NCI-H1694 (cell line): ENCODE measurements at regions not wholly inside any gene's neighbourhood (a gene's known extent, or its start where the extent isn't known, plus 50 kb on each side); places are given as distances from the start of the nearest gene placed in this dataset.

ENCODE experiments used
- DNase-seq: peaks from one replicate; lab custom pipeline; 2025; lab: John Stamatoyannopoulos, UW

DNA sequence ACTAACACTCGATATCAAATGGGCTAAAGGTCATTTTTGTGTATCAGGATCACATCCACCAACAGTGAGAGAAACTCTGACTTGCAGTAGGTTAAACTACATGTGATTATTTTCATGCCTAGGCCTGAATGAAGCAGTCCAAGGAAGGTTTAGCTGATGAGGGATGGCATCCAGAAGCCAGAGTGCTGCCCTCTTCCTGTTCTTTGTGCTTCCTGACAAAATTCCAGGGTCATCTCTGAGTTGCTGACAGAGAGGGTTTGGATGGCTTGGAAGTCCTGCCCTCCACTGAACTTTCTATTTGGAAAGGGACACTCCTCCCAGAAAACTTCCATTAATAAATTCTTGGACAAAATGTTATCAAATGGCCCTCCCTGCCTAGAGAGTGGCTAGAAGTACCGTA is 728.3 kb upstream of the SLC10A2 start:
- DNase-seq = no peak

DNA sequence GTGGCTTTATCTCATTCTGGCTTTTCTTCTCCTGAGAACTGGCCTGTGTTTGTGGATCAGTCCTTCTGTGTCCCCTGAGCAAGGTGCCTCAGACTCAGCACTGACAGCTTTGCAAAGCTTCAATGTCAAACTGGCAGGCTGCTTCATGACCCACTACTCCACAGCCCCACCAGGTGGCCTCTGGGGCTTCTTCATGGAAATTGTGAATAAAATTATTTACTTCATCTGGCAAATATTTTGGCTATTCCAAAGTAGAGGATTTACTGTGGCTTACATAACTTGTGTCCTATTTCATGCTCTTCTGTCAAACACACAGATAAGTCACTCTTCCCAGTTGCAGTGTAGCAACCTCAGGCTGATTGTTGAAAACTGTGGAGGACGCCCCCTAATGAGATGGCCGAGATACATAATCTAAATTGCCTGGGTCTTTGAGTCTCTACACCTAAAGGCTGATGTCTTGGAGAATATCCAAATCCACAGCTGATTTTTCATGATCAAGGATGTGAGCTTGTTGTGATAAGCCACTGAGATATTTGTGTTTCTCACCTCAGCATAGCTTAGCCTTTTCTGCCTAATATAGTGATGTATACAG is 721.9 kb upstream of the SLC10A2 start:
- peak; percentile 45 for DNase-seq

DNA sequence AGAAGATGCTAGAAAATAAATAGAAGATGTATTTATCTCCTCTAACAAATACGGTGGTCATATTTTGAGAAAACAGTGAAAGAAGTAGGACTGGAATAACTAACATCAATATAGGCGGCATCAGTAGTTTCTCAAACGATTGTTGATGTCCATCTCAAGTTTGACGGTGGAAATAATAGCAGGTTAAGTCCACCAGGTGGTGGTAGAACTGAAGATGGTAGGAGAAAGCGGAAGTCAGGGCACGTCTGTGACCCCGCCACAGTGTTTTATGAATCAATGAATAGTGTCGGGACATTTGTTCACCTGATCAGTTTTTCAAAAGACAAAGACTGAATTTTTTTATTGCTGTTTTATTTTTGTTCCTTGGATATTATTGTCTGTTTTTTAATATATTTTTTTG is 706.4 kb upstream of the SLC10A2 start:
- DNase-seq = no peak

DNA sequence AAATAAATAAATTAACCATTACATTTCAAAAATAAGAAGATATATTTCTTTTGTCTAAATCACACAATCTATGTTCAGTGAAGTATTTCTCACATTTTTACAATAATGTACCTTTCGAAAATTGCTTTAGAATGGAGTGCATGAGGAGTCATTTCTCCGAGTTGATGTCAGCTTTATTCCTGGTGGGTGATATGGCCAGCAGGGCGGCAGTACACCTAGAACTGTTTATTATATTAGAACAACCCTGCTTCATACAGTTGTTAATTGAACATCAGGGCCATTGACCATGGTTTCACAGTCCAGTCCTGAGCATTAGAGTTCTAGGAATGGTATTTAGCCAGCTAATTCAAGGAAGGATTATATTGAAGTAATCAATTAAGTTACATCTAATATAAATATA is 696.3 kb upstream of the SLC10A2 start:
- no peak for DNase-seq

DNA sequence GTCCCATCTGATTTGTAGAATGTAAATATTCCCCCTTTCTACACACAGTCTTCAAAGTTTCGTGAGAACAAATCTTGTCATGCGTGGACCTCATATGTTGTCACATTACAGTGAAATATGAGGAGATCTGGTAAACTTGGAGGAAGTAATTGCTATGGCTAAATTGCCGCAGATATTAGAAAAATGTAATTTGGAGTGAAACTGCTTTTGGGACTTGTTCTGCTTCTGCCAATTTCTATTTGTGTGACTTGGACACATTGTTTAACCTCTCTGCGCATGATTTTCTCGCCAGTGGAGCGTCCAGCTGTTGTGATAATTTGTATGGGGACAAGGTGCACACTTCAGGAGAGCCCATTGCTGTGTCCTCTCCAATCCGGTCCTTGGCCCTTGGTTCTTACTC is 693.1 kb upstream of the SLC10A2 start:
- no peak for DNase-seq

DNA sequence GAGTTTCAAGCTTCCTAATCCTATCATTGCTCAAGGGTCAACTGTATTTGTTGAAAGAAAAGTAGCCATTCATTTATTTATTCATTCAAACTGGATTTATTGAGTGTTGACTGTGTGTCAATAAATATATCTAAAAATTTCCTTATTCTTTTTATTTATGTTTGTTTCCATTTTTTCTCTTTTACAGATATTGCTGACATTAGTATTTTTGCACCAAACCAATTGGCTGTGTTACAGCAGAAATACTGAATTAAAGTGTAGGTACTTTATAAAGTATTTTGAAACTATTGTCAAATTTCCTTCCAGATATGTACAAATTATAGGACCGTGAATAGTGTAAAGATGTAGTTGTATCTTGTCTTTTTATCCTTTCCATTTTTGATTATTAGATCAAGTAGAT is 692.0 kb upstream of the SLC10A2 start:
- DNase-seq = no peak

DNA sequence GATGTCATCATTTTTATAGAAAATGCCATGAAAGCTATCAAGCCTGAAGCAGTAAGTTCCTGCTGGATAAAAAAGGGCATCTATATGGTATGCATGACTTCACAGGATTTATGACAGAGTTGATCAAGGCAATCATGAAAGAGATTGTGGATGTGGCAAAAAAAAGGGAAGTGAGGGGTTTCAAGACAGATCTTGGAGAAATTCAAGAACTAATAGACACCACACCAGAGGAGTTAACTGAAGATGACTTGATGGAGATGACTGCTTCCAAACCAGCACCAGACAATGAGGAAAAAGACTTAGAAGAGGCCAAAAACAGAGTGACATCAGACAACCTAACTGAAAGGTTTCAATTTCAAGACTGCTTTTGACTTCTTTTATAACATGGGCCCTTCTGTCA is 691.1 kb upstream of the SLC10A2 start:
- DNase-seq = no peak

DNA sequence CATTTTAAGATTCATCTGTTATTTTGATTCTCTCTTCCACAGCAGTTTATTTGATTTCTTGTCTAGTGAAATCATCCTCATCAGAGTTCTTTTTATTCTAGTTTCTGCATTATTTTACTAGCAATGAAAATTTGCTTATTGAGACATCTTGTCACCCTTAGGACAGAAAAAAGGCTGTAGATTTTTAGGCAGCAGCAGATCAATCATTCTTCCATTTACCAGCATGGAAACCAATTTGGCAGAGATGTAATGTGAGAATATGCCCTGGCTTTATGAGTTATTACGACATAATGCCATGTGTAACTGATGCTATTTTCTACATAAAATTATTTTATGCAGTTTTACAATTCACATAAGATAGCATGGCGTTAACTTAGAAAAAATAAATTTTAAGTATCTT is 688.6 kb upstream of the SLC10A2 start:
- DNase-seq = no peak

DNA sequence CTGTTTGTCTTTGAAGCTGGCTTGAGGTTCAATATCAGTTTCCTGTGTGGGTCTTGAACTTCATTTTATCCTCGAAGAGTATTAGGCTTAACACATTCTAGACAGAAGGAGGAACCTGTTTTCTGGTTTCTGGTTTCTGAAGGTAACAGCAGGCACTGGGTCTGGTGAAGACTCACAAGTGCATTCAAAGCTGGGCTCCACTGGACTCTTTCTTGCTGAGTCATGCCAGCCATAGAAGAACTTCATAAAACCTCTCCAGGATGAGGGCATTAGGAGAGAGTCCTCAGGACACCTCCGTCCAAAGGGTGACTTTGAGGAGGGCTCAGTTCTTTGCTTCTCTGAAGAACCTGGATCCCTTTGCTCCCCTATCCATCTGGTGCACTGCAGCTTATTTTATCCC is 668.6 kb upstream of the SLC10A2 start:
- DNase-seq = no peak

DNA sequence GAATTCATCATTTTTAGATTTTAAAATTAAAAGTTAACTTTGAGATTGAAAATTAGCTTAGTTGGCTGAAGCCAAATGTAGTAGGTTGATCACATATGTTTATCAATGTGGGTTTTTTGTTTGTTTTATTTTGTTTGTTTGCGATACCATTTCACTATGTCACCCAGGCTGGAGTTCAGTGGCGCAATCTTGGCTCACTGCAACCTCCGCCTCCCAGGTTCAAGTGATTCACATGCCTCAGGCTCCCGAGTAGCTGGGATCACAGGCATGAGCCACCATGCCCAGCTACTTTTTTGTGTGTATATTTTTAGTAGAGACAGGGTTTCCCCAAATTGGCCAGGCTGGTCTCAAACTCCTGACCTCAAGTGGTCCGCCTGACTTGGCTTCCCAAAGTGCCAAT is 665.7 kb upstream of the SLC10A2 start:
- DNase-seq = no peak

DNA sequence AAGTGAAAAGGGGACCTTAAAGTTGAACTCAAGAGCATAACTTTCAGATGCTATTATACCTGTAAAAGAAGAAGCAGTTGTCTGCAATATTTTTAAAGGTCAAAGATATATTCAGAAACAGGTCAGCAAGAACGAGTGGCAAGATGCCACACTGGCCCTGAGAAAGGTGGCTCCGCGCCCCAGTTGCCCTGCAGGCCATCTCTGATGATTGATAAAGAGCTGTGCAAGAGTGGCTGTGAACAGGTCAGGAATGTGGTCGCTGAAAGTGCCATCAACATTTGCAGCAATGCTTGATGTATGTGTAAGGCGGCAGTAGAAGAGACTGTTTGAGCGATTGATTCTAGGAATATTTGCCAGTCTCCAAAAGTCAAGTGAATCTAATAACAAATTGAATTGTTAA is 664.2 kb upstream of the SLC10A2 start:
- no peak for DNase-seq

DNA sequence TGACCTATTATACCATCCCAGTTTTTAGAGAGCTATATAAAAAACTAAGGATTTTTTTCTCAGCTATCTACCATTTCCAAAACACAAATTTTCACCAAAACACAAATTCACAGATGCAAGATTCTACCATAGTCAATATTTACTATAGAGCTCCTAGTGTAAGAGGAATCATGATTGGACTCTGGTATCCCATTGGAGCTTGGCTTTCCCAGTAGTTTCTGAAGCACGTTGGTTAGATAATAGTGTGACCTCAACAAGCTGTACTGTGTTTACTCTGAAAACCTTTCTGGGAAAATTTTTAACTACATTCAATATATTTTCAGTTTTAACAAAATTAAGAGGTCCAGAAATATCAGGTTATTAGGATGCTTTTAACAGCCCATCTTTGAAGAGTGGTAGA is 660.6 kb upstream of the SLC10A2 start:
- no peak for DNase-seq

DNA sequence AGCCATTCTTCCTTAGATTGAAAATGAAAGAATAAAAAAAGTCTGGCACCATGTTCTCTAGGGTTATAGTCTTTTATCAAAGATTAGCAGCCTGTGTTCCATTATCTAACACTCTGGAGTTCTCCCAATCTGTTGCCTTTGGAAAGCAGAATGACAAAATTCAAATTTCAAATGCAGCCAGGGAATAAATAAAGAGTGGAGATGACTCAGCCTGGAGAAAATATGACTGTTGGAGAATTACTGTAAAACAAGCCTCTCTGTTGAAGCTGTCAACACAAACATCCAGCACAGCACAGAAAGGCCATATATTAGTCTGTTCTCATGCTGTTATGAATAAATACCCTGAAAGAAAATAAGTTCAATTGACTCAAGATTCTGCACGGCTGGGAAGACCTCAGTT is 650.5 kb upstream of the SLC10A2 start:
- no peak for DNase-seq

DNA sequence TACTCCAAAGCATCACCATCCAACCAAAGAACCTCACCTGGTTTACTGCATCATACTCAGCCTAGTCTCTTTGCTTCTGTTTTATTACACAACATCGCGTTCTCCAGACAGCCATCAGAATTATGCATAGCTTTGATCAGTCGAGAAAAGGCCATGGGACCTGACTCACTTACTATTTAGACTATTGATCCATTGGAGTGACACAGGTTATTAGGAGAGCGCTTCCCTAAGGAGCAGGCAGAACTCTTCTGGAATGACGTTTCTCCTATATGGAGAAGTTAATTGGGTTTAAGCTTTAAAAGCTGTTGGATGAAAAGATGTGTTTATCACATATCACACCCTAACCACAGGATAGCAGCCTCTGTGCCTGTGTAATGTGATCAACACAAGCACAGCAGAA is 649.1 kb upstream of the SLC10A2 start:
- no peak for DNase-seq

DNA sequence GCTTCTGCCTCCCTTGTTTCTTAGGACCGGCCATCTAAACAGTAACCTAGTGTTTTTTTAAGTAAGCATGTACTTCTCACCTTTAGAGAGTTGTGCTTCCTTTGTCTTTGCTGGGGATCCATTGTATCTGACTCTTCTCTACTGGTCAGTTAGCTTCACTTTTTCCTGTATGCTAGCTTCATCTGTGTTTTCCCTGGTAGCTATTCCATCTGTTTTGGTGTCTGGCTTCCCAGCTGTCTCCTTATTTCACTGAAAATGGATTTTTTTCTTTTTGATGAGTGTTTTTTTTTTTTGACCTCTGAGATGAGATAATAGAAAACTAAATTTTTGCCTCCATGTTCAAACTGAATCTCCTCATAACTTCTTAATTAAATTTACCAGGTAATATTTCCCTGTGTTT is 637.0 kb upstream of the SLC10A2 start:
- peak; percentile 9 for DNase-seq

DNA sequence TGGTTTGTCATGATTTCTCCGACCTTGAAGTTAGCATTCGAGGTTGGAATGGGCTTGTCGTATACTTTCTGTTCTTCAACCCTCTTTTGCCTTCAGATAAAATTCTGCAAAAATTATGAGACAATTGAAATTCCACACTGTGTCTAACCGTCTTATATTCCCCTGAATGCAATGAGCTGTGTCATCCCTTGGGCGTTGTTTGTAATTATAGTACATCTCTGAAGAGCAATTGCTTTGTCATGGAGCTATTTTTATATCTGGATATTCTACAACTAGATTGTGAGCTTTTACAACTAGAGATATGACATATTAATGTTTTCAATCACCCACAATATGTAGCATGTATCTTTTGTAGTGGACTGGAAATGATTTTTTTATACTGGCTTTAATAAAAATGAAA is 631.8 kb upstream of the SLC10A2 start:
- no peak for DNase-seq

DNA sequence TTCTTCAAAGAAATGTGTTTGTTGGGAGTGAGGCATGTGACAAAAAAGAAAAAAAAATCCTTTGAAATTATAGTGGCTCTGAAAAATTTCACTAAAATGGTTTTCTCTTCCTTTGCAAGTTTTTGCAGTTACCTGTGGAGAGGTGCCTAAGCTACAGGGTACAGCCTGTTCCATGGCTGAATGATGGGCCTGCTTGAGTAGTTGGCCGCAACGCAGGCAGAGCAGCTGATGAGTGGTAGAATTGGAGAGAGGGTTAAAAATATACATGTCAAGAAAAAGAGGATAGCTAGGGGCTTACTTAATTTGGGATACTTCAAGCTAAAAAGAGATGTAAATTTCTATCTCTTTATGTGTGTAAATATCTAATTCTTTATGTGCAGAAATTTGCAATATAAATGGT is 629.1 kb upstream of the SLC10A2 start:
- no peak for DNase-seq

DNA sequence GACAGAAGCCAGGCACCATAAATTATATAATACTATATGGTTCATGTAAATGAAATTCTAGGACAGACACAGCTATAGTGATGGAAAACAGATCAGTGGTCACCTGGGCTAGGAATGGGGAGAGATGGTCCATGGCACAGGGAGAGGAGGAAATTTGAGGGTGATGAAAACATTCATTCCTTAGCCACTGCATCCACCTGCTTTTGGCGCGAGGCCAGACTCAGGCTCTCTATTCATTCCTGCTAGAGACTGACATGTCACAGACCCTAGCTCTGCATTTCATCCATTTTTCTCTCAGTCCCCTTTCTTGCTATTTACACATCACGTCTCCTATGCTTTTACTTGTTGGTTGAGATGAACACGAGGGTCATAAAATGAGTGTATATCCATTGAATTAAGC is 628.3 kb upstream of the SLC10A2 start:
- DNase-seq = no peak

DNA sequence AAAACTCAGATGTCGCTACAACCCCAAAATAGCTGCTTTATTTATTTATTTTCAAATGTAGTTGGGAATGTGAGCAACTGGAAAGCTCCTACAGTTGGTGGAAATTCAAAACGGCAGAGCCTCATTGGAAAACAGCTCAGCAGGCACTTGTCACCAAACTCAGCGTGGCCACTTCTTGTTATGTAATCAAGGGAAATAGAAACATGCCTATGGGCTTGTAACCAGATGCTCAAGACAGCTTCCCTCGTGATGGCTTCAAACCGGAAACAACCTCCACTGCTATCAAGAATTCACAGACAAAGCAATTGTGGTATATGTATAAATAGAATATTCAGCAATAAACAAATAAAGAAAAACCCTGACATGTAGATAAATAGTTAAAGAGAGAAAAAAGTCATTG is 627.8 kb upstream of the SLC10A2 start:
- DNase-seq = no peak

DNA sequence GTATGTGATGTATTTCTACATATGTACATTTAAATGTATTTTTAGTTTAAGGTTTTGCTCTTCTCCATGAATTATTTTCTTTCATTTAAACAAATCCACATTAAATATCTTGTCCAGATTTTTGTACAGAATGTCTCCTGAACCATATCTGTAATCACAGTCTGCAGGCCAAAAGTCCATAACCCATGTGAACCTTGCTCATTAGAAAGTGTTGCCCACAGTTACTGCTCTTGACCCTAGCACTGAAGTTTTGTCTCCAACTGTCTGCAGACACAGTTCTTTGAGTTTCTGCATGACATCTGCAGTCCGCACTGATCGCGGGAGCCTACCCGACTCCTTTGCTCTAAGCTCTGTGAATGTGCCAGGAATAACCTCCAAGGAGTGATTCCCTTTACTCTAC is 626.2 kb upstream of the SLC10A2 start:
- DNase-seq = no peak

DNA sequence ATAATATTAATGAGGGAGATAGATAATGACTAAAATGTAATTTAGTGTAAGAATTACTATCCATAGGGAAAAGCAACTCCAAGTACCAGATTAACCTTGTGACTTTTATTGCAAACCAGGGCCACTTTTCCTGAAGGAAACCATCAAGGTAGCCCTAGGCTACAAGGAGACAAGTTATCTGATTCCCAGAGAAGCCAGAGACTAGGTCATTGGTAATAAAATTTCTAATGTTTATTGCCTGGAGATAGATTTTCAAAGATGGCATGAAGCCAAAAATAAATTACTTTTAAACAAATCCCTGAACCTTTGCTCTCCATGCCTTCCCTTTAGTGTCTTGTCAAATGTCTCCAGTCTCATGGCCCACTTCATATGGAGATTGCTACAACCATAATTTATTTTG is 610.1 kb upstream of the SLC10A2 start:
- DNase-seq = no peak

DNA sequence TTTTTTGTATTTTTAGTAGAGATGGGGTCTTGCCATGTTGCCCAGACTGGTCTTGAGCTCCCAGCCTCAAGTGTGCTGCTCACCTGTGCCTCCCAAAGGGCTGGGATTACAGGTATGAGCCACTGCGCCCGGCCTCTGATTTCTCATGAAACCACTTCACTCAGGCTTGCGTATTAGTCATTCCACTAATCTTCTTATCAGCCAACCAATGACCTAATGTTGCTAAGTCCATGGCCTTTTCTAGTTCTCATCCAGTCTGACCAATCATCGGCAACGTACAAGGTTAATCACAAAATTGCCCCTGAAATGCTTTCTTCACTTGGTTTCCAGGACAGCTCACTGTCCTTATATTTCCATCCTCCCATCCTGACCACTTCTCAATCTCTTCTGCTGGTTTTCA is 605.3 kb upstream of the SLC10A2 start:
- no peak for DNase-seq

DNA sequence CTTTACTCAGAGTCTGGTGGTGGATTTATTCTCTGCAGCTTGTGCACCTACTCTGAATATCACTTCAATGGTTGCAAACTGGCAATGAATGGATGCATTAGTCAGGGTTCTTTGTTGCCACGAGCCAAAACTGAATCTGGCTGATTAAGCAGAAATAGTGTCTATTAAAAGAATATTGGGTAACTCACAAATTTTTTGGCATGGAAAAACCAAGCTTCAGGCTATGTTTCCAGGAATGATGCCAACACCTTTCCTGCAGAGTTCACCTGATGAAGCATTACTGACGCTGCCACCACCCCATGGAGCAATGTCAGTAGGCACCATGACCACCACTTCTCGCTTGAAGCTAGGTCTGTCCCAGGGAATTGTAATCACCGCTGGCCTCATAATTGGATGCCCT is 597.8 kb upstream of the SLC10A2 start:
- no peak for DNase-seq

DNA sequence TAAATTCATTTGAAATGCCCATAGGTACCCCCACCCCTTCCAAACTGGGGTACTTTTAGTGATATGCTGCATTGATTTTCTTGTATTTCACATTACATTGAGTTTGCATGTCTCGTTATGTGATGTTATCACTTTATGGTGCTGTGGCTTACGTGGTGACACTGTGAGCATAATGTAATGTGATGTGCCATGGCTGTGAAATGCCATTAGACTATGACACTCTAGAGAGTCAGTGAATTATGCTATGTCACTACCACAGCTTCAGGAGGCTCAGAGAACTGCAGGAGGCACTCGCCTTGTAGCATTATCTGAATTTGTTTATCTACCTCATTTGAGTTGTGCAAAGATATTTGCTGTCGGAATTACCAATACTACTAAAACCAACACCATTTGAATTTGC is 590.1 kb upstream of the SLC10A2 start:
- no peak for DNase-seq

DNA sequence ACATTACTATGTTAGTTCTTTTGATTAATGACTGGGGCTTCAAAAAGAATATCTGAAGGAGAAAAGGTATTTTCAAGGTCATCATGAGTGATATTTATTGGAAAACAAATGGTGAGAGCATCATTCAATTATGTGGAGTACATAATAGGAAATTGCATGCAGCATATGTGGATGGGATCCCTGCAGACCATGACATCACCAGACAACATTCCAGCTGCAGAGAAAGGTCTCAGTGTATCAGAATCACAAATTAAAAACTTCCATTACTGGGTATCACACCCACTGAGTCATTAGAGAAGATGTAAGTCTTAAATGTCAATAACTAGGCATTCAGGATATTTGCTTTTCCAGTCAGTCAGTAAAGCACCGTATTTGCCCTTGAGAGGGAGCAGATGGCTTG is 574.4 kb upstream of the SLC10A2 start:
- no peak for DNase-seq
